H9 (cell line): ENCODE measurements at regions not wholly inside any gene's neighbourhood (a gene's known extent, or its start where the extent isn't known, plus 50 kb on each side); places are given as distances from the start of the nearest gene placed in this dataset.

Source experiments
- DNase-seq: peaks from one replicate; pipeline ENCODE4 v3.0.0-alpha.2; 2017
- H2AFZ ChIP-seq: one replicate; pipeline ENCODE4 v1.6.1; 2013; ENCODE audit warnings: mild to moderate bottlenecking, low read length, control low read depth, moderate library complexity
- H2AK5ac ChIP-seq: 2 replicates; pipeline ENCODE4 v1.6.1; 2013; ENCODE audit warnings: low read length, control low read depth, mixed read lengths; ENCODE audit not compliant: insufficient read length
- H2BK120ac ChIP-seq: one replicate; pipeline ENCODE4 v1.6.1; 2013; ENCODE audit warnings: low read depth, mild to moderate bottlenecking, low read length, control low read depth, inconsistent platforms; ENCODE audit not compliant: poor library complexity, severe bottlenecking
- H2BK12ac ChIP-seq: 2 replicates; pipeline ENCODE4 v1.6.1; 2013; ENCODE audit warnings: low read length, control low read depth, mixed read lengths, low read depth; ENCODE audit not compliant: insufficient read length
- H2BK15ac ChIP-seq: 2 replicates; pipeline ENCODE4 v1.6.1; 2013; ENCODE audit warnings: low read depth, low read length, control low read depth
- H2BK20ac ChIP-seq: one replicate; pipeline ENCODE4 v1.6.1; 2013; ENCODE audit warnings: low read depth, mild to moderate bottlenecking, low read length, control low read depth, inconsistent platforms; ENCODE audit not compliant: poor library complexity, severe bottlenecking
- H2BK5ac ChIP-seq: 2 replicates; pipeline ENCODE4 v1.6.1; 2013; ENCODE audit warnings: low read length, control low read depth, mixed read lengths; ENCODE audit not compliant: insufficient read length
- H3K14ac ChIP-seq: 2 replicates; pipeline ENCODE4 v1.6.1; 2013; ENCODE audit warnings: low read length, control low read depth; ENCODE audit not compliant: insufficient read depth
- H3K18ac ChIP-seq: 2 replicates; pipeline ENCODE4 v1.6.1; 2013; ENCODE audit warnings: low read depth, mild to moderate bottlenecking, mixed read lengths, low read length, control low read depth; ENCODE audit not compliant: insufficient read length
- H3K23ac ChIP-seq: 2 replicates; pipeline ENCODE4 v1.6.1; 2013; ENCODE audit warnings: low read length, control low read depth, mixed read lengths, low read depth; ENCODE audit not compliant: insufficient read length
- H3K23me2 ChIP-seq: 2 replicates; pipeline ENCODE4 v1.6.1; 2013; ENCODE audit warnings: low read depth, mild to moderate bottlenecking, mixed read lengths, low read length, control low read depth; ENCODE audit not compliant: insufficient read length, poor library complexity, severe bottlenecking
- H3K27ac ChIP-seq: 2 replicates; pipeline ENCODE4 v1.5.1; 2013; ENCODE audit warnings: low read length, control low read depth, mixed read lengths, low read depth; ENCODE audit not compliant: insufficient read length
- H3K27me3 ChIP-seq: 2 replicates; pipeline ENCODE4 v1.6.1; 2013; ENCODE audit warnings: low read length, control low read depth, inconsistent platforms; ENCODE audit not compliant: insufficient read depth
- H3K4ac ChIP-seq: 2 replicates; pipeline ENCODE4 v1.6.1; 2013; ENCODE audit warnings: low read depth, mild to moderate bottlenecking, control low read depth, inconsistent platforms, low read length, moderate library complexity
- H3K4me1 ChIP-seq: 2 replicates; pipeline ENCODE4 v1.6.1; 2013; ENCODE audit warnings: low read length, control low read depth, inconsistent platforms; ENCODE audit not compliant: insufficient read depth
- H3K4me2 ChIP-seq: 2 replicates; pipeline ENCODE4 v1.6.1; 2013; ENCODE audit warnings: low read length, control low read depth, mixed read lengths; ENCODE audit not compliant: insufficient read length, insufficient read depth
- H3K56ac ChIP-seq: 2 replicates; pipeline ENCODE4 v1.6.1; 2013; ENCODE audit warnings: low read depth, mild to moderate bottlenecking, mixed read lengths, low read length, control low read depth; ENCODE audit not compliant: insufficient read length
- H3K79me1 ChIP-seq: 2 replicates; pipeline ENCODE4 v1.6.1; 2013; ENCODE audit warnings: low read depth, mild to moderate bottlenecking, moderate library complexity, low read length, control low read depth, inconsistent platforms; ENCODE audit not compliant: insufficient read depth, poor library complexity, severe bottlenecking
- H3K79me2 ChIP-seq: 2 replicates; pipeline ENCODE4 v1.6.1; 2013; ENCODE audit warnings: low read length, control low read depth, inconsistent platforms; ENCODE audit not compliant: insufficient read depth
- H3K9ac ChIP-seq: 2 replicates; pipeline ENCODE4 v1.6.1; 2013; ENCODE audit warnings: low read length, control low read depth, mixed read lengths; ENCODE audit not compliant: insufficient read length; ENCODE audit errors: extremely low read depth
- H3K9me3 ChIP-seq: one replicate; pipeline ENCODE4 v1.6.1; 2013; ENCODE audit warnings: low read depth, low read length, inconsistent platforms; ENCODE audit not compliant: control insufficient read depth
- H3T11ph ChIP-seq: one replicate; pipeline ENCODE4 v1.6.1; 2013; ENCODE audit warnings: mild to moderate bottlenecking, low read length, control low read depth, inconsistent platforms
- H4K20me1 ChIP-seq: one replicate; pipeline ENCODE4 v1.6.1; 2013; ENCODE audit not compliant: control insufficient read depth, insufficient read length, insufficient read depth
- H4K5ac ChIP-seq: 2 replicates; pipeline ENCODE4 v1.6.1; 2013; ENCODE audit warnings: low read depth, mild to moderate bottlenecking, mixed read lengths, low read length, control low read depth; ENCODE audit not compliant: insufficient read length
- H4K8ac ChIP-seq: replicated peaks from 2 replicates; pipeline ENCODE4 v1.6.1; 2013; ENCODE audit warnings: low read length, control low read depth, mixed read lengths, low read depth; ENCODE audit not compliant: insufficient read length
- H4K91ac ChIP-seq: 2 replicates; pipeline ENCODE4 v1.6.1; 2013; ENCODE audit warnings: low read depth, mild to moderate bottlenecking, moderate library complexity, mixed read lengths, low read length, control low read depth; ENCODE audit not compliant: insufficient read length
- H3K27ac Mint-ChIP-seq, 3 experiments: 2 replicates in 2 of 3; 3 replicates in 1 of 3; pipeline ENCODE4 v1.8.0; 2020 to 2021; ENCODE audit warnings: mixed read lengths in 3 of 3, mild to moderate bottlenecking in 1 of 3, moderate library complexity in 1 of 3
- H3K27me3 Mint-ChIP-seq: 2 replicates; pipeline ENCODE4 v1.8.0; 2021; ENCODE audit warnings: low read depth, mild to moderate bottlenecking, moderate library complexity, mixed read lengths
- H3K36me3 Mint-ChIP-seq, 3 experiments: 2 replicates in 2 of 3; 3 replicates in 1 of 3; pipeline ENCODE4 v1.8.0; 2020 to 2021; ENCODE audit warnings: low read depth in 3 of 3, mixed read lengths in 3 of 3; ENCODE audit not compliant: insufficient read depth in 1 of 3
- H3K4me1 Mint-ChIP-seq, 2 experiments: 2 replicates each; pipeline ENCODE4 v1.8.0; 2020; ENCODE audit warnings: mixed read lengths in 2 of 2
- H3K4me3 Mint-ChIP-seq, 2 experiments: 2 replicates in 1 of 2; 3 replicates in 1 of 2; pipeline ENCODE4 v1.8.0; 2020 to 2021; ENCODE audit warnings: mild to moderate bottlenecking in 2 of 2, mixed read lengths in 2 of 2, moderate library complexity in 1 of 2
- H3K9me3 Mint-ChIP-seq, 2 experiments: 2 replicates in 1 of 2; 3 replicates in 1 of 2; pipeline ENCODE4 v1.8.0; 2020; ENCODE audit warnings: mild to moderate bottlenecking in 2 of 2, mixed read lengths in 2 of 2, moderate library complexity in 1 of 2
- WGBS: extraction: QIAGEN DNeasy Blood & Tissue Kit; methylation state at CpG from one replicate; pipeline ENCODE4 v1.1.7; 2013; ENCODE audit warnings: missing lambda C conversion rate, low lambda C conversion rate, mixed read lengths; ENCODE audit not compliant: insufficient read length; ENCODE audit errors: extremely low coverage; 5-methylcytosine and 5-hydroxymethylcytosine counted together
- TF ChIP-seq, protein P1 (sequence below): fragments of 200-600 bp; sonication (generic); conservative IDR thresholded peaks from 3 replicates; pipeline ENCODE4 v1.8.0; 2021; ENCODE audit warnings: antibody characterized with exemption, mild to moderate bottlenecking

DNA sequence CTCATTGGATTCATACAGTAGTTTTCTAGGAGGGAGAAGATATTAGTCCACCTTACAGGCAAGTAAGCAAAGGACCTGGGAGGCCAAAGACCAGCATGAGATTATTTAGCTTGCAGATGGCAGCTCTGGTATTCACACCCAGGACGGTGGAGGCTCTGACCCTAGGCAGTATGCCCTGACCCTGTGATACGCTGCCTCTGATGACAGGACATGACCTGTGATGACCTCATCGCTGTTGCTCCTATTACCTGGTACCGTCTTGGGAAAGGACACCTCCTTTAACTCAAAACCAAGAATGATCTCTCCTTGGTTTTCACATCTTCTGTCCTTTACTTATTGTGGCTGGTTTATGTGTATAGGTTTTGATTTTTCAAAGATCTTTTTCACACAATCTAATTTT, 298.6 kb downstream of the CLIC5 start:
- Histone ChIP-seq H3K14ac (no peak overlapping the region), H2BK20ac (no peak overlapping the region), H4K8ac (no peak overlapping the region), H2BK15ac (no peak overlapping the region), H3K79me2 (no peaks in the 10 kb centered on the region), H3K27me3 (no peaks in the 10 kb centered on the region), H2AK5ac (no peak overlapping the region), H3K9ac (no peak overlapping the region), H3K27ac (no peak overlapping the region), H3K23me2 (no peaks in the 10 kb centered on the region), H3K4me2 (no peak overlapping the region), H2AFZ (no peak overlapping the region), H3K56ac (no peak overlapping the region), H2BK5ac (no peak overlapping the region), H3K9me3 (no peaks in the 10 kb centered on the region), H3K4ac (no peak overlapping the region), H4K5ac (no peak overlapping the region), H3K23ac (no peak overlapping the region), H4K20me1 (no peaks in the 10 kb centered on the region), H3K79me1 (no peaks in the 10 kb centered on the region), H3T11ph (no peak overlapping the region), H3K4me1 (no peaks in the 10 kb centered on the region), H2BK12ac (no peak overlapping the region), H2BK120ac (no peak overlapping the region), H4K91ac (no peak overlapping the region), H3K18ac (no peak overlapping the region)
- Mint-ChIP-seq H3K9me3 (no peaks in the 10 kb centered on the region), H3K27ac (no peak overlapping the region), H3K4me1 (peaks cover 8% of the 10 kb centered on the region in 2 experiments), H3K36me3 (no peaks in the 10 kb centered on the region), H3K27me3 (peaks cover 1% of the 10 kb centered on the region), H3K4me3 (no peak overlapping the region)
- WGBS: no CpG with 5 or more reads among the region's 4 CpGs
- no peak for DNase-seq
- TF ChIP-seq, protein P1, sequence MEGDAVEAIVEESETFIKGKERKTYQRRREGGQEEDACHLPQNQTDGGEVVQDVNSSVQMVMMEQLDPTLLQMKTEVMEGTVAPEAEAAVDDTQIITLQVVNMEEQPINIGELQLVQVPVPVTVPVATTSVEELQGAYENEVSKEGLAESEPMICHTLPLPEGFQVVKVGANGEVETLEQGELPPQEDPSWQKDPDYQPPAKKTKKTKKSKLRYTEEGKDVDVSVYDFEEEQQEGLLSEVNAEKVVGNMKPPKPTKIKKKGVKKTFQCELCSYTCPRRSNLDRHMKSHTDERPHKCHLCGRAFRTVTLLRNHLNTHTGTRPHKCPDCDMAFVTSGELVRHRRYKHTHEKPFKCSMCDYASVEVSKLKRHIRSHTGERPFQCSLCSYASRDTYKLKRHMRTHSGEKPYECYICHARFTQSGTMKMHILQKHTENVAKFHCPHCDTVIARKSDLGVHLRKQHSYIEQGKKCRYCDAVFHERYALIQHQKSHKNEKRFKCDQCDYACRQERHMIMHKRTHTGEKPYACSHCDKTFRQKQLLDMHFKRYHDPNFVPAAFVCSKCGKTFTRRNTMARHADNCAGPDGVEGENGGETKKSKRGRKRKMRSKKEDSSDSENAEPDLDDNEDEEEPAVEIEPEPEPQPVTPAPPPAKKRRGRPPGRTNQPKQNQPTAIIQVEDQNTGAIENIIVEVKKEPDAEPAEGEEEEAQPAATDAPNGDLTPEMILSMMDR: no peak
